OCI-LY3 (cell line): ENCODE measurements at regions not wholly inside any gene's neighbourhood (a gene's known extent, or its start where the extent isn't known, plus 50 kb on each side); places are given as distances from the start of the nearest gene placed in this dataset.

Experiments used
- H2AFZ ChIP-seq: fragments of 200-600, 300-600 bp; shearing (Covaris generic); 2 replicates; pipeline ENCODE4 v1.6.0; 2014; ENCODE audit warnings: antibody characterized with exemption, low read depth, low read length
- H3K27ac ChIP-seq: fragments of 200-600, 300-600 bp; sonication (generic); 2 replicates; pipeline ENCODE4 v1.5.1; 2014; ENCODE audit warnings: mild to moderate bottlenecking, low read length, moderate library complexity, mixed read lengths
- H3K27me3 ChIP-seq: fragments of 200-600, 300-600 bp; sonication (generic); 2 replicates; pipeline ENCODE4 v1.6.1; 2014; ENCODE audit warnings: low read depth, low read length, mixed read lengths
- H3K36me3 ChIP-seq: fragments of 200-600, 300-600 bp; sonication (generic); replicated peaks from 2 replicates; pipeline ENCODE3; 2014; ENCODE audit warnings: low read depth, low read length, mixed read lengths
- H3K4me1 ChIP-seq: fragments of 300-600, 200-600 bp; sonication (generic); 2 replicates; pipeline ENCODE4 v1.6.1; 2014; ENCODE audit warnings: low read length, mixed read lengths
- H3K4me2 ChIP-seq: fragments of 200-600, 300-600 bp; sonication (generic); 2 replicates; pipeline ENCODE4 v1.6.1; 2014; ENCODE audit warnings: low read length, mixed read lengths
- H3K4me3 ChIP-seq: fragments of 300-600, 200-600 bp; sonication (generic); 2 replicates; pipeline ENCODE4 v1.5.1; 2014; ENCODE audit warnings: antibody characterized with exemption, mild to moderate bottlenecking, low read length, moderate library complexity
- H3K79me2 ChIP-seq: fragments of 300-600, 200-600 bp; shearing (Covaris generic); 2 replicates; pipeline ENCODE4 v1.6.1; 2014; ENCODE audit warnings: mild to moderate bottlenecking, low read length, mixed read lengths
- H3K9ac ChIP-seq: fragments of 300-600, 200-600 bp; shearing (Covaris generic); 2 replicates; pipeline ENCODE4 v1.6.0; 2014; ENCODE audit warnings: mild to moderate bottlenecking, low read length, moderate library complexity
- H3K9me3 ChIP-seq: fragments of 200-600, 300-600 bp; shearing (Covaris generic); 2 replicates; pipeline ENCODE4 v1.6.1; 2014; ENCODE audit warnings: low read length, mixed read lengths; ENCODE audit not compliant: insufficient read depth
- H4K20me1 ChIP-seq: fragments of 200-600, 300-600 bp; sonication (generic); 2 replicates; pipeline ENCODE4 v1.6.1; 2016; ENCODE audit warnings: low read length, mixed read lengths; ENCODE audit not compliant: insufficient read depth
- CTCF ChIP-seq: fragments of 200-600, 300-600 bp; sonication (generic); IDR thresholded peaks from 2 replicates; pipeline ENCODE4 v1.5.1; 2014; ENCODE audit warnings: antibody characterized with exemption, low read length, low read depth
- EZH2phosphoT487 ChIP-seq: fragments of 200-600 bp; shearing (Covaris generic); IDR thresholded peaks from 2 replicates; pipeline ENCODE4 v1.6.1; 2018; ENCODE audit warnings: antibody characterized with exemption, mixed run types, low read depth

GRCh38 chr5:67474597-67475238 is 278.1 kb upstream of the CD180 start:
- Histone ChIP-seq H3K4me3 (no peak overlapping the region), H3K27me3 (no peaks in the 10 kb centered on the region), H4K20me1 (no peaks in the 10 kb centered on the region), H2AFZ (no peak overlapping the region), H3K36me3 (no peaks in the 10 kb centered on the region), H3K9ac (no peak overlapping the region), H3K4me2 (no peak overlapping the region), H3K9me3 (no peaks in the 10 kb centered on the region), H3K4me1 (no peaks in the 10 kb centered on the region), H3K27ac (no peak overlapping the region), H3K79me2 (no peaks in the 10 kb centered on the region)
- TF ChIP-seq CTCF = no peak
- TF ChIP-seq EZH2phosphoT487 = no peak

GRCh38 chr5:67467110-67467509 is 270.5 kb upstream of the CD180 start:
- H3K4me3 ChIP-seq = no peak overlapping the region
- TF ChIP-seq CTCF (no peak), EZH2phosphoT487 (no peak)
- no peak overlapping the region for H2AFZ ChIP-seq
- H4K20me1 ChIP-seq = no peaks in the 10 kb centered on the region
- H3K9ac ChIP-seq = no peak overlapping the region
- no peaks in the 10 kb centered on the region for H3K36me3 ChIP-seq
- no peak overlapping the region for H3K4me2 ChIP-seq
- no peaks in the 10 kb centered on the region for H3K27me3 ChIP-seq
- no peaks in the 10 kb centered on the region for H3K79me2 ChIP-seq
- no peaks in the 10 kb centered on the region for H3K9me3 ChIP-seq
- no peak overlapping the region for H3K27ac ChIP-seq
- H3K4me1 ChIP-seq = no peaks in the 10 kb centered on the region

GRCh38 chr5:67465537-67466207 is 269.1 kb upstream of the CD180 start:
- TF ChIP-seq EZH2phosphoT487 = no peak
- no peak for TF ChIP-seq CTCF
- H3K4me1 ChIP-seq = no peaks in the 10 kb centered on the region
- H3K27ac ChIP-seq = no peak overlapping the region
- H3K36me3 ChIP-seq = no peaks in the 10 kb centered on the region
- no peaks in the 10 kb centered on the region for H3K79me2 ChIP-seq
- H3K4me3 ChIP-seq = no peak overlapping the region
- no peaks in the 10 kb centered on the region for H4K20me1 ChIP-seq
- no peaks in the 10 kb centered on the region for H3K9me3 ChIP-seq
- H3K27me3 ChIP-seq = no peaks in the 10 kb centered on the region
- H3K4me2 ChIP-seq = no peak overlapping the region
- no peak overlapping the region for H2AFZ ChIP-seq
- H3K9ac ChIP-seq = no peak overlapping the region

GRCh38 chr5:67462147-67462546 is 265.5 kb upstream of the CD180 start:
- no peak for TF ChIP-seq EZH2phosphoT487
- H3K27me3 ChIP-seq = no peaks in the 10 kb centered on the region
- H2AFZ ChIP-seq = no peak overlapping the region
- H3K9me3 ChIP-seq = no peaks in the 10 kb centered on the region
- no peak overlapping the region for H3K4me2 ChIP-seq
- H4K20me1 ChIP-seq = no peaks in the 10 kb centered on the region
- no peaks in the 10 kb centered on the region for H3K79me2 ChIP-seq
- no peak overlapping the region for H3K27ac ChIP-seq
- H3K36me3 ChIP-seq = no peaks in the 10 kb centered on the region
- no peak overlapping the region for H3K9ac ChIP-seq
- H3K4me1 ChIP-seq = peaks cover 8% of the 10 kb centered on the region
- H3K4me3 ChIP-seq = no peak overlapping the region
